Tibial nerve (tissue), 4 donors: ENCODE measurements at regions not wholly inside any gene's neighbourhood (a gene's known extent, or its start where the extent isn't known, plus 50 kb on each side); places are given as distances from the start of the nearest gene placed in this dataset.

Experiments used
- CTCF ChIP-seq, 5 experiments: fragments of 200-600 bp in 3 of 5; fragments of 450-650 bp in 2 of 5; sonication (generic) in 3 of 5; IDR thresholded peaks; one replicate each; pipeline ENCODE4 v1.5.1; 2016 to 2019; ENCODE audit warnings: antibody characterized with exemption in 5 of 5, mild to moderate bottlenecking in 3 of 5, moderate library complexity in 2 of 5
- EP300 ChIP-seq, 2 donors: sonication (generic); formaldehyde crosslinking; IDR thresholded peaks; one replicate each; pipeline ENCODE4 v1.6.1; 2017; ENCODE audit warnings: antibody characterized with exemption in 2 of 2, mild to moderate bottlenecking in 1 of 2

DNA sequence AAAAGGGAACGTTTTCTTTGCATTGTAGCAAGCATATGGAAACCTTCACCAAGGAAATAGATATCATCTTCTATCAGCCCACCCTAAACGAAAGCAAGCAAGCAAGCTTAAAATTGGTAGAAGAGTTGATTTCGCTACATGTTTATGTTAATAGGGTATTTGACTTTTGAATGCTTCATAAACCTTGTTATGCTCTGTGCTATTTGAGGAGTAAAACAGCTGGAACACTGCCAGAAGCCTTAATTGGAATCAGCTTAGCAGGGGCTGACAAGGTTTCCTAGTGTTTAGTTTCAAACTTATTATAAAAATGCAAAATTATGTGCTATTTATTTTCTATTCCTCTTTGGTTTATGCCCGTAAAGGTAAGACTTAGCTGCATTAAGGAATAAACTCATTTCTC is 70.6 kb upstream of the LINC00305 start:
- TF ChIP-seq CTCF (IDR thresholded peaks at IDR 0.05) (no peak), EP300 (IDR thresholded peaks at IDR 0.05) (no peak)
